Stomach smooth muscle (tissue), 2 donors: ENCODE measurements at regions not wholly inside any gene's neighbourhood (a gene's known extent, or its start where the extent isn't known, plus 50 kb on each side); places are given as distances from the start of the nearest gene placed in this dataset.

ENCODE experiments used
- H3K27ac ChIP-seq: one replicate; pipeline ENCODE4 v1.7.0; 2013; ENCODE audit warnings: mild to moderate bottlenecking, low read length, inconsistent platforms
- H3K27me3 ChIP-seq, 2 donors: one replicate each; pipeline ENCODE4 v1.7.0; 2013; ENCODE audit warnings: low read length in 2 of 2; ENCODE audit not compliant: insufficient read depth in 2 of 2, control insufficient read depth in 1 of 2
- H3K36me3 ChIP-seq, 2 donors: one replicate each; pipeline ENCODE4 v1.7.0; 2013; ENCODE audit warnings: low read length in 2 of 2; ENCODE audit not compliant: control insufficient read depth in 2 of 2, insufficient read depth in 2 of 2
- H3K4me1 ChIP-seq: one replicate; pipeline ENCODE4 v1.7.0; 2013; ENCODE audit warnings: low read length; ENCODE audit not compliant: control insufficient read depth, insufficient read depth
- H3K4me3 ChIP-seq, 2 donors: one replicate each; pipeline ENCODE4 v1.7.0; 2013; ENCODE audit warnings: low read length in 2 of 2
- H3K9ac ChIP-seq, 2 donors: one replicate each; pipeline ENCODE4 v1.7.0; 2013; ENCODE audit warnings: low read length in 2 of 2, mild to moderate bottlenecking in 1 of 2
- H3K9me3 ChIP-seq, 2 donors: one replicate each; pipeline ENCODE4 v1.7.0; 2013; ENCODE audit warnings: low read length in 2 of 2; ENCODE audit not compliant: control insufficient read depth in 2 of 2
- donor health status: healthy.
- donor health status: Pancreatic carcinoma.

DNA sequence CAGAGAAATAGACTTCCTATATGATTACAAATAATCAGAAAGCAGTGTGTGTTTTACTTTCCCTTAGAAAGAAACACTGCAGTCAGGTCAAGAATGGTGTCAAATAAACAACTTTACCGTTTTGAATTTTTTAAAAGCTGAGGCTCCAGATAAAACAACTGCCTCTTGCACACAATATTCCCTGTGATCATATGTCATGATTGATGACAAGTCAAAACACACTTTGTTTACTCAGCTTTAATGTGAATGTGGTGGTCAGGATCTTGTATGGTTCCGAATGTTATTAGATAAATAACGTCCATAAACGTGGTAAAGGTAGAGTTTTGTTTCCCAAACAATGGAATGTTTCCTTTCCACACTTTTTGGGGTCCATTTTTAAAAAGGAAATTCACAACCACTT, 428.4 kb upstream of the MDFIC2 start:
- Histone ChIP-seq H3K27me3 (no peaks in the 10 kb centered on the region), H3K27ac (no peak overlapping the region), H3K9ac (no peak overlapping the region), H3K36me3 (no peaks in the 10 kb centered on the region), H3K4me3 (no peak overlapping the region), H3K4me1 (no peaks in the 10 kb centered on the region), H3K9me3 (no peaks in the 10 kb centered on the region)

- H3K9ac ChIP-seq: no peak overlapping the region
- no peaks in the 10 kb centered on the region for H3K9me3 ChIP-seq
- H3K27ac ChIP-seq: no peak overlapping the region
- H3K27me3 ChIP-seq: no peaks in the 10 kb centered on the region
- H3K36me3 ChIP-seq: no peaks in the 10 kb centered on the region
- H3K4me1 ChIP-seq: no peaks in the 10 kb centered on the region
- no peak overlapping the region for H3K4me3 ChIP-seq
These were observed 427.6 kb upstream of the MDFIC2 start for GRCh38 chr3:70740071-70740470.

GRCh38 chr3:70738291-70738681, 425.8 kb upstream of the MDFIC2 start:
- Histone ChIP-seq H3K4me1 (no peaks in the 10 kb centered on the region), H3K9ac (no peak overlapping the region), H3K36me3 (no peaks in the 10 kb centered on the region), H3K27ac (no peak overlapping the region), H3K27me3 (no peaks in the 10 kb centered on the region), H3K4me3 (no peak overlapping the region), H3K9me3 (no peaks in the 10 kb centered on the region)

GRCh38 chr3:70737666-70738290, 425.3 kb upstream of the MDFIC2 start:
- Histone ChIP-seq H3K4me3 (no peak overlapping the region), H3K9ac (no peak overlapping the region), H3K36me3 (no peaks in the 10 kb centered on the region), H3K27me3 (no peaks in the 10 kb centered on the region), H3K9me3 (no peaks in the 10 kb centered on the region), H3K4me1 (no peaks in the 10 kb centered on the region), H3K27ac (no peak overlapping the region)

DNA sequence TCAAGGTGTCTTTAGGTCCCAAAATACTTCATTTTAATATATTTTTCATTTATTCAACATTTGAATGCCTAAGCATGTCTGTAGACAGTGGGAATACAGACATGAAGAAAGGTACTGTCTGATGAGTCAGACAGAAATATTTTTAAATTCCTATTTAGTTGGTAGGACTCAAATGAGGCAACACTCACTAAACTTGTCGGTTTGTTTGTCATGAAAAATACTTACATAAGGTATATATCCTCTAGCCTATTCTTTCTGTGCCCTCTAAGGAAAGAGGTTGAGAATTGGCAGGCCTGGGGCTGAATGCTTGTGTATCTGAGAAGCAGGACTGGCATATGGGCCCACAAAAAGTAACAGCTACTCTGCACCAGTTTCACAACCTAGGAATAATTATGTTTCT, 423.6 kb upstream of the MDFIC2 start:
- H3K9ac ChIP-seq: no peak overlapping the region
- no peak overlapping the region for H3K4me3 ChIP-seq
- H3K9me3 ChIP-seq: no peaks in the 10 kb centered on the region
- H3K36me3 ChIP-seq: no peaks in the 10 kb centered on the region
- no peaks in the 10 kb centered on the region for H3K4me1 ChIP-seq
- H3K27me3 ChIP-seq: no peaks in the 10 kb centered on the region
- no peak overlapping the region for H3K27ac ChIP-seq

GRCh38 chr3:70734756-70735155, 422.3 kb upstream of the MDFIC2 start:
- H3K36me3 ChIP-seq: no peaks in the 10 kb centered on the region
- H3K9ac ChIP-seq: no peak overlapping the region
- no peaks in the 10 kb centered on the region for H3K4me1 ChIP-seq
- H3K4me3 ChIP-seq: no peak overlapping the region
- H3K9me3 ChIP-seq: no peaks in the 10 kb centered on the region
- H3K27ac ChIP-seq: no peak overlapping the region
- H3K27me3 ChIP-seq: no peaks in the 10 kb centered on the region

GRCh38 chr3:70731046-70731445, 418.6 kb upstream of the MDFIC2 start:
- Histone ChIP-seq H3K9me3 (no peaks in the 10 kb centered on the region), H3K36me3 (no peaks in the 10 kb centered on the region), H3K9ac (no peak overlapping the region), H3K27me3 (no peaks in the 10 kb centered on the region), H3K4me3 (no peak overlapping the region), H3K27ac (no peak overlapping the region), H3K4me1 (no peaks in the 10 kb centered on the region)

DNA sequence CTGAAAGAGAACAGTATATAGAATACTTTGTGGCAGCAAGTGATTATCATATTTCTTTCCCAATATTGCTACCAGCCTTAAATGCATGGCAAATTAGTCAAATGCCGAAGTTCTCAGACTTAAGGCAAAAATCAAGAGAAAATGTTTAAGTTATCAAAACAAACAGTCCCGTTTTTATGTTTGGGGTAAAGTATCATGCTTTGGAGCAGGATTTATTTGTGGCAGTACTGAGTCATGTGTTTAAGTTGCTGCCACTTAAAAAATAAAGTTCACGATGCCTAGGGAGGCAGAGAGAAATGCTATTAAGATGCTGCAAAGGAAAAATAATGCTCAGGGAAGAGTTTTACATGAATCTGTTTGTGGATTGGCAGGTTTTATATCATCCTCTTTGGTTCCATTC, 417.4 kb upstream of the MDFIC2 start:
- Histone ChIP-seq H3K9ac (no peak overlapping the region), H3K9me3 (no peaks in the 10 kb centered on the region), H3K36me3 (no peaks in the 10 kb centered on the region), H3K4me3 (no peak overlapping the region), H3K27ac (no peak overlapping the region), H3K27me3 (no peaks in the 10 kb centered on the region), H3K4me1 (no peaks in the 10 kb centered on the region)

DNA sequence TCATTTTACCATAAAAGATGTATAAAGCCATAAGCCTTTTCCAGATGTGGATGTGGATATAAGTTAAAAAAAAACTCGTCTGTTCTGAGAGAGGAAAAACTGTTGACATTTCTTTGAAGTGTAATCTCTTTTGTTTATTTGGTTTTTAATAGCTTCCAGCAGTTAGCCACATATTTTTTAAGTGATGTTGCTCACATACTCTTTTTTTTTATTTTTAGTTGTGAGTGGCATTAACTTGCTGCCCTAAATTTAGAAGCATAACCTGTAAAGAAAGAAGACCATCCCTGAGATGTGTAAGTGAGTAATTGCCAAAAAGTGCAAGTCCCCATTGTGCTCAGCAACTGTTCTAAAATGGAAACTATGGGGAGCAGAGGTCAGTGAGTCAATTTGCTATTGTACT, 415.9 kb upstream of the MDFIC2 start:
- H3K27ac ChIP-seq: no peak overlapping the region
- H3K36me3 ChIP-seq: no peaks in the 10 kb centered on the region
- H3K9me3 ChIP-seq: no peaks in the 10 kb centered on the region
- no peaks in the 10 kb centered on the region for H3K27me3 ChIP-seq
- no peaks in the 10 kb centered on the region for H3K4me1 ChIP-seq
- H3K9ac ChIP-seq: no peak overlapping the region
- H3K4me3 ChIP-seq: no peak overlapping the region

DNA sequence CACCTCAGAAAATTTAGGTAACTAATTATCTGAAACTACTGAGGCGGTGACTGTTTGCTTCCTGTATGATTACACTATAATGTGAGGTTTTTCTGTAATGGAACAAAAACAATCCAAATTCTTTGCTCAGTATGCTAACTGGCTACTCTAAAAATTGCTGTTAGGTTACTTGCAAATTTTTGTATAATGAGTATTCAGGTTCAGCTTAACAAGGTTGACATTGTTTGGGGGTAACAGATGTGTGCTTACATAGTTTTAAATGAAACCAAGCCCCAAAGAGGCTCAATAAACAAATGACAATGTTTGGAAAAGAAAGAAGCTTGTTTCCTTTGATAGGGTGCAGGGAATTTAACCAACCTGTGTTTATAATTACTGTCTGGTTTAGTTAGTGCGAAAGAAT, 414.5 kb upstream of the MDFIC2 start:
- Histone ChIP-seq H3K4me3 (no peak overlapping the region), H3K9me3 (no peaks in the 10 kb centered on the region), H3K27me3 (no peaks in the 10 kb centered on the region), H3K36me3 (no peaks in the 10 kb centered on the region), H3K4me1 (no peaks in the 10 kb centered on the region), H3K27ac (no peak overlapping the region), H3K9ac (no peak overlapping the region)

DNA sequence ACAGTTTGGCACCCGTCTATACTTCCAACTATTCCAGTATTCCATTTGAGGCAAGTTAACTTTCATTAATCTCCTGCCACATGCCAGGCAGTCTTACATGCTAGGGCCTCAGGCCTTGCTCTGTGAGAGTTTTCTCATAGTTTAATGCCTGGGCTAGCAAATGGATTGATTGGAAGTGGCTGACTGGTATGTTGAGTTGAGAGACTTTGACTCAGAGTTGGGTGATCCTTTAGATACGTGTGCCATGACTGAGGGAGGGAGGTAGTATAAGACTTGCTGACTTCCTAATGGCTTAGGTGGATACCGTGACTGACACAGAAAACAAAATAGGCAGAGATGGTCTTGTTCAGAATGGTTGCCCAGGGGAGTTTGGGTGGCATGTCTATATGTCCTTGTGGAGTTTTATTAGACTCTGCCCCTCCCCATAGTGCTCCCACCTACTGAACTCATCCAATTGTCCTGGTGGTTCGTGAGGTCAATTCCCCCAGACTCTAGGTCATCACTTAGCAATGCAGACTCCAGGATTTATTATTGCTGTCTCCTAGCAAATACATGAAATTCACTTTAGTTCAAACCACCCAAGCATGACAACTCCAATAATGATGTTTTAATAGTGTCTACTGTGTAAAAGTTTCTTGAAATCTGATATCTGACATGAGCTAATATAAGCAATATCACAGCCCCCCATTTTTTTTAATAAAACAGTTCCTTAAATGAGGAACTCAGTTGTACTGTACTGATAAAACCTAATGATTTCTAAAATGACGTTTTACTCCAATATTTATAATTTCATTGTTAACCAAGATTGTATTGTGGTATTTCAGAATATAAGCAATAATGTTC, 413.9 kb upstream of the MDFIC2 start:
- H3K9me3 ChIP-seq: no peaks in the 10 kb centered on the region
- H3K27me3 ChIP-seq: no peaks in the 10 kb centered on the region
- H3K36me3 ChIP-seq: no peaks in the 10 kb centered on the region
- H3K4me3 ChIP-seq: no peak overlapping the region
- H3K4me1 ChIP-seq: no peaks in the 10 kb centered on the region
- no peak overlapping the region for H3K27ac ChIP-seq
- H3K9ac ChIP-seq: no peak overlapping the region
